Caco-2 (cell line): ENCODE measurements at regions not wholly inside any gene's neighbourhood (a gene's known extent, or its start where the extent isn't known, plus 50 kb on each side); places are given as distances from the start of the nearest gene placed in this dataset.
"Not testable (repeated sequence)": the region's sequence is repeated elsewhere in the genome, so short reads cannot be mapped to it uniquely, and the experiment has no call there.

Experiments used
- BruUV-seq: library from RNA; stranded (reverse); fragments of 400-500 nt; replicated peaks from 2 replicates; lab custom pipeline; 2021; lab: Mats Ljungman, UMichigan
- CTCF ChIA-PET: fragments of 300-600 bp; sonication (Branson Sonifier 250); formaldehyde crosslinking; loops from one replicate; lab custom pipeline; 2022; ENCODE audit warnings: antibody characterized with exemption; lab: Charles Lee
- POLR2A ChIA-PET: fragments of 300-600 bp; sonication (Branson Sonifier 250); formaldehyde crosslinking; loops from one replicate; lab custom pipeline; 2022; ENCODE audit warnings: antibody characterized with exemption; lab: Charles Lee
- DNase-seq, 2 experiments: peaks; one replicate each; pipeline versions ENCODE4 v3.0.0 to v3.0.0-alpha.2; 2020 to 2022
- H3K27me3 ChIP-seq: replicated peaks from 2 replicates; pipeline ENCODE4 v1.6.0; 2011; ENCODE audit warnings: low read length; ENCODE audit not compliant: control insufficient read depth, insufficient read depth
- H3K36me3 ChIP-seq: 2 replicates; pipeline ENCODE4 v1.5.1; 2011; ENCODE audit warnings: low read length; ENCODE audit not compliant: control insufficient read depth, insufficient read depth
- H3K4me1 ChIP-seq: fragments of 250-450 bp; sonication (Bioruptor Pico); 2 replicates; pipeline ENCODE4 v1.5.1; 2020; ENCODE audit warnings: mild to moderate bottlenecking
- H3K4me3 ChIP-seq: 2 replicates; pipeline ENCODE4 v1.5.1; 2011; ENCODE audit warnings: low read depth, mild to moderate bottlenecking, control low read depth, low read length
- H3K9me3 ChIP-seq: fragments of 250-450 bp; sonication (Bioruptor Pico); 2 replicates; pipeline ENCODE4 v1.5.1; 2020; ENCODE audit warnings: mild to moderate bottlenecking, moderate library complexity
- H3K27ac Mint-ChIP-seq: one replicate; pipeline ENCODE4 v1.8.0; 2022; ENCODE audit warnings: mixed read lengths; ENCODE audit not compliant: unreplicated experiment
- H3K27me3 Mint-ChIP-seq: one replicate; pipeline ENCODE4 v1.8.0; 2022; ENCODE audit warnings: mixed read lengths; ENCODE audit not compliant: insufficient read depth, unreplicated experiment
- H3K36me3 Mint-ChIP-seq: one replicate; pipeline ENCODE4 v1.8.0; 2022; ENCODE audit warnings: mild to moderate bottlenecking, mixed read lengths; ENCODE audit not compliant: insufficient read depth, unreplicated experiment
- H3K4me1 Mint-ChIP-seq: one replicate; pipeline ENCODE4 v1.8.0; 2022; ENCODE audit warnings: low read depth, mixed read lengths; ENCODE audit not compliant: unreplicated experiment
- H3K4me3 Mint-ChIP-seq: one replicate; pipeline ENCODE4 v1.8.0; 2022; ENCODE audit warnings: mild to moderate bottlenecking, moderate library complexity, mixed read lengths; ENCODE audit not compliant: unreplicated experiment
- H3K9me3 Mint-ChIP-seq: one replicate; pipeline ENCODE4 v1.8.0; 2022; ENCODE audit warnings: mixed read lengths; ENCODE audit not compliant: unreplicated experiment
- intact Hi-C: fragments of 100-400 bp; cut with micrococcal nuclease; formaldehyde crosslinking; loops from one replicate; pipeline ENCODE4 v1.10.0; 2022; ENCODE audit not compliant: unreplicated experiment
- TF ChIP-seq, protein P1 (sequence below), 2 experiments: fragments of 200-600 bp in 1 of 2; IDR thresholded peaks; 1 replicate in 1 of 2; 2 replicates in 1 of 2; pipeline versions ENCODE4 v1.5.1 to v1.8.0; 2011 to 2022; ENCODE audit warnings: antibody characterized with exemption in 1 of 2, control low read depth in 1 of 2, inconsistent platforms in 1 of 2, low read depth in 1 of 2, low read length in 1 of 2, mild to moderate bottlenecking in 1 of 2, moderate library complexity in 1 of 2; ENCODE audit not compliant: insufficient read depth in 1 of 2, severe bottlenecking in 1 of 2, unreplicated experiment in 1 of 2

DNA sequence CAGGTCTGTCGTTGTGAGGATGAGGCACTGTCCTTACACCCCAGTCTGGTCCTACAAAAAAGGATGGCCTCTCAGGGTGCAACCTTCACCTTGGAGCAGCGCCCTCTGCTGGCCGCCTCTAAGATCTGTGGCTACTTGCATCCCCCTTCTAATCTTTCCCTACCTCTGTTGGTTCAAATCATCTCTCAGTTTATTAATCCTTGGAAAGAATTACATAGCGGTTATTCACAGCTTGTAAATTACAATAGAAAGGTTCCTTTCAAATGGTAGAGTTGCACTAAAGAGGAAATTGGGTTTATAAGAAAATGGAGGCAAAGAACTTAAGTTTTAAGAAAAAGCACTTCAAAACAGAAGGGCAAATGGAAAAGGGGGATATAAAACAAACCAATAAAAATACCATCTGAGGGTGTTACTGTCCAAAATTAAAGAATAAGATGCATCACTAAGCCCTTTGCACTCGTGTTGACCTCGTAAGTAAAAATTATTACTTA, 102.0 kb upstream of the PLEKHM1 start:
- H3K27me3 ChIP-seq, BruUV-seq, H3K36me3 Mint-ChIP-seq, H3K4me3 Mint-ChIP-seq, H3K9me3 ChIP-seq, H3K4me1 ChIP-seq, POLR2A ChIA-PET, H3K4me1 Mint-ChIP-seq, H3K9me3 Mint-ChIP-seq, H3K27me3 Mint-ChIP-seq, H3K4me3 ChIP-seq, H3K27ac Mint-ChIP-seq, intact Hi-C loops, H3K36me3 ChIP-seq, CTCF ChIA-PET: not testable (repeated sequence)
- TF ChIP-seq, protein P1, sequence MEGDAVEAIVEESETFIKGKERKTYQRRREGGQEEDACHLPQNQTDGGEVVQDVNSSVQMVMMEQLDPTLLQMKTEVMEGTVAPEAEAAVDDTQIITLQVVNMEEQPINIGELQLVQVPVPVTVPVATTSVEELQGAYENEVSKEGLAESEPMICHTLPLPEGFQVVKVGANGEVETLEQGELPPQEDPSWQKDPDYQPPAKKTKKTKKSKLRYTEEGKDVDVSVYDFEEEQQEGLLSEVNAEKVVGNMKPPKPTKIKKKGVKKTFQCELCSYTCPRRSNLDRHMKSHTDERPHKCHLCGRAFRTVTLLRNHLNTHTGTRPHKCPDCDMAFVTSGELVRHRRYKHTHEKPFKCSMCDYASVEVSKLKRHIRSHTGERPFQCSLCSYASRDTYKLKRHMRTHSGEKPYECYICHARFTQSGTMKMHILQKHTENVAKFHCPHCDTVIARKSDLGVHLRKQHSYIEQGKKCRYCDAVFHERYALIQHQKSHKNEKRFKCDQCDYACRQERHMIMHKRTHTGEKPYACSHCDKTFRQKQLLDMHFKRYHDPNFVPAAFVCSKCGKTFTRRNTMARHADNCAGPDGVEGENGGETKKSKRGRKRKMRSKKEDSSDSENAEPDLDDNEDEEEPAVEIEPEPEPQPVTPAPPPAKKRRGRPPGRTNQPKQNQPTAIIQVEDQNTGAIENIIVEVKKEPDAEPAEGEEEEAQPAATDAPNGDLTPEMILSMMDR (IDR thresholded peaks at IDR 0.05; ENCODE audit: insufficient read depth in 1 of 2, low read depth in 1 of 2, low read length in 1 of 2, severe bottlenecking in 1 of 2, unreplicated experiment in 1 of 2) = peak; percentile 53 to 69
- DNase-seq = peak; percentile 50 to 63

DNA sequence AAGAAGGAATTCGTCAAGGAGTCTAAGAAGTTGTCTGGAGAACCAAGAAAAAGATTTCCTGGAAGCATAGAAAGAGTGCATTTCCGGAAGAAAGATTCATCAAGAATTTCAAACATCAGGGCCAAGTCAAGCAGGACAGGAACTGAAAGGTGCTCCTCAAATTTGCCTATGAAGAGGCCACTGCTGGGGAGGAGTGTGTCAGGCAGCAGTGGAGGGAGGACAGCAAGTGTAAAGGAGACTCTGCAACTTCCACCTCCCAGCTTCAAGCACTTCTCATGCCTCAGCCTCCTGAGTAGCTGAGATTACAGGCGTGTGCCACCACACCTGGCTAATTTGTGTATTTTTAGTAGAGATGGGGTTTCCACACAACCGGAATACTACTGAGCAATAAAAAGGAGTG, 105.8 kb upstream of the PLEKHM1 start:
- H3K9me3 ChIP-seq, BruUV-seq, H3K27me3 ChIP-seq, CTCF ChIA-PET, H3K9me3 Mint-ChIP-seq, intact Hi-C loops, H3K4me1 Mint-ChIP-seq, H3K36me3 ChIP-seq, POLR2A ChIA-PET, H3K27ac Mint-ChIP-seq, DNase-seq, H3K27me3 Mint-ChIP-seq, H3K4me3 Mint-ChIP-seq, H3K4me3 ChIP-seq, H3K36me3 Mint-ChIP-seq, H3K4me1 ChIP-seq: not testable (repeated sequence)

DNA sequence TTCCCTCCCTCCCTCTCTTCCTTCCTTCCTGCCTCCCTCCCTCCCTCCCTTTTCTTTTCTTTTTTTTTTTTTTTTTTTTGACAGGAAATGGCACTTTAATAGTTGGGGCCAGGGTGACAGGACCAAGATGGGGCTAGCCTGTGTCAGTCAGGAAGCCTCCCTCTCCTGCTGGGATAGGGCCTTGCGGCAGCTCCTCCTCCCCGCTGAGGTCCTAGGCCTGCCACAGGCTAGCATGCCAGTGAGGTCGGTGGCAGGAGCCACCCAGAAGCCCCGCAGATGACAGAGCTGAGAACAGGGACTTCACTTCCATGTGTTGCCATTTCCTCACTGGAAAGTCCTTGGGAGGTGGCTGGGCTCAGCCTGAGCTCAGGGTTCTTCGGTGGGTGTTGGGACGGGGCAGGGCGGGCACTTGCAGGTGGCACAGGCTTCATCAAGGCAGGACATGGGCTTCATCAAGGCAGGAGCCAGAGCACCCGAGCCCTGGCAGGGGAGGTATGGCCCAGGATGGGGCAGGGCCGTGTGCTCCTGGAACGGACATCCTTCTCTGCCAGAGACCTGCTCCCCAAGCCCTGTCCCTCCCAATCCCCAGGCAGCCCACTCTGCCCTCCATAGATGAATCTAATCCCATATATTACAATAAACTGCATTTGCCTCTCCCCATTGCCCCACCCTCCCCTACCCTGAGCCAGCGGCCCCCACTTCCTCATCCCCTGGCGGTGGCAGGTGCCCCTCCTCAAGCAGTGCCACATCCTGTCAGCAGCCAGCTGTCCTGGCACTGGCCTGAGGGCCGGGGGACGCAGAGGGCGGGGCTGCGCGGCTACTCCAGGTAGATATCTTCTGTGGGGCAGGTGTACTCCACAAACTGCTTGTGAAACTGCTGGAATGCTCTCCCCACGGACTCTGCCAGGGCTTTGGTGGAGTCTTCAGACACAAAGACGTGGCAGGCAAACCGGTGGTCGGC, 109.8 kb upstream of the PLEKHM1 start:
- CTCF ChIA-PET, BruUV-seq, H3K9me3 ChIP-seq, H3K27ac Mint-ChIP-seq, H3K4me3 Mint-ChIP-seq, H3K4me1 ChIP-seq, H3K27me3 ChIP-seq, H3K36me3 ChIP-seq, H3K36me3 Mint-ChIP-seq, DNase-seq, POLR2A ChIA-PET, H3K27me3 Mint-ChIP-seq, H3K4me1 Mint-ChIP-seq, H3K9me3 Mint-ChIP-seq, H3K4me3 ChIP-seq, intact Hi-C loops: not testable (repeated sequence)

DNA sequence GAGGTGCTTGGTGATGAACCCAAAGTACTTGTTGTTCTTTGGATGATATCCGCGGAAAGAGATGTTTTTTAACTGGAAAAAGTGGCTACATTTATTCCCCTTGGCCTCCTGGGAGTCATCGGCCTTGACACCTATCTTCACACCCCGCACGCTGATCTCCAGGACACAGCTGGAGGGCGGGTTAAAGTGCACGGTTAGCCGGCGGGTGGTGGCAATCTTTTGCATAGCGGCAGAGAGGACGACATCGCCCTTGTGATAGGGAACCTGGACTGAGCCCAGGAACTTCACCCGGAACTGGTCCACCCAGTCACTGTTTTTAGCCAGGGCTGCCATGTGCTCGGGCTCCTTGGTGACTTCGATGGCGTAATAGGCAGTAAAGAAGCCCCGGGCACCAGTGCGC, 110.5 kb upstream of the PLEKHM1 start:
- CTCF ChIA-PET, H3K36me3 Mint-ChIP-seq, H3K4me3 Mint-ChIP-seq, BruUV-seq, H3K36me3 ChIP-seq, H3K4me1 Mint-ChIP-seq, H3K4me1 ChIP-seq, POLR2A ChIA-PET, H3K9me3 ChIP-seq, DNase-seq, H3K27me3 ChIP-seq, intact Hi-C loops, H3K27me3 Mint-ChIP-seq, H3K9me3 Mint-ChIP-seq, H3K4me3 ChIP-seq, H3K27ac Mint-ChIP-seq: not testable (repeated sequence)

DNA sequence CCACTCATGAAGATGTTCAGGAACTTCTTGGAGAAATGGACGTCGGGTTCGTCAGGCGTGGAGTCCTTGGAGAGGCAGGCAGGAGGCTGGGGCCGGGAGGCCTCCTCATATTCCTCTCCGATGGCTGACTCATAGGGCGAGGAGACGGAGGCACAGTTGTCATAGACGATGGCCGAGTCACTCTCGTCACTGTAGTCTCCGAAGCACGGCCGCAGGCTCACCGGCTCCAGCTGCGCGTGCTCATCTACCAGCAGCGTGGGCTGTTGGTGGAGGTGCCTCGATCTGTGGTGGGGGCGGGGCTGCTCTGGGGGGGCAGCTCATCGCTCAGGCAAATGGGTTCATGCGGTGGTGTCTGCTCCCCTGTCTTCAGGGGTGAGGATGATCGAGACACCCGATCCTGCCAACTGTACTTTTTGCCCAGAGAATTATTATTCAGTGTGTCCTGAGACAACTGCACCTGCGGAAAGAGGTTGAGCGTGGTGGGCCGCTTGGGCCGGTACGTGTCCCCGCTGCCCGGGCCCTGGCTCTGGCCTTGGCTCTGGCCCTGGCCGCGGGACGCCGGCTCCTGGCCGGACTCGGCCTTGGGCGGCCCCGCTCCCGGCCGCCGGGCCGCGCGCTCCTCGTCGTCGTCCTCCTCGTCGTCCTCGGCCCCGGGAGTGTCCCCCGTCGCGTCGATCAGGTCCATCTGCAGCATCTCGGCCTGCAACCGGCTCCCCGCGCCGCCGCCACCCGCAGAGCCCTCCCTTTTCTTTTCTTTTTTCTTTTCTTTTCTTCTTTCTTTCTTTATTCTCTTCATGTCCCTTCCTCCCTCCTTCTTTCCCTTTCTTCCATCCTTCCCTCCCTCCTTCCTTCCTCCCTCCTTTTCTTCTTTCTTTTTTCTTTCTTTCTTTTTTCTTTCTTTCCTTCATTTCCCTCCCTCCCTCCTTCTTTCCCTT, 111.4 kb upstream of the PLEKHM1 start:
- H3K27me3 ChIP-seq, H3K27me3 Mint-ChIP-seq, BruUV-seq, POLR2A ChIA-PET, H3K36me3 ChIP-seq, H3K4me3 Mint-ChIP-seq, H3K4me3 ChIP-seq, H3K9me3 ChIP-seq, CTCF ChIA-PET, H3K27ac Mint-ChIP-seq, H3K4me1 ChIP-seq, H3K4me1 Mint-ChIP-seq, H3K36me3 Mint-ChIP-seq, intact Hi-C loops, DNase-seq, H3K9me3 Mint-ChIP-seq: not testable (repeated sequence)

DNA sequence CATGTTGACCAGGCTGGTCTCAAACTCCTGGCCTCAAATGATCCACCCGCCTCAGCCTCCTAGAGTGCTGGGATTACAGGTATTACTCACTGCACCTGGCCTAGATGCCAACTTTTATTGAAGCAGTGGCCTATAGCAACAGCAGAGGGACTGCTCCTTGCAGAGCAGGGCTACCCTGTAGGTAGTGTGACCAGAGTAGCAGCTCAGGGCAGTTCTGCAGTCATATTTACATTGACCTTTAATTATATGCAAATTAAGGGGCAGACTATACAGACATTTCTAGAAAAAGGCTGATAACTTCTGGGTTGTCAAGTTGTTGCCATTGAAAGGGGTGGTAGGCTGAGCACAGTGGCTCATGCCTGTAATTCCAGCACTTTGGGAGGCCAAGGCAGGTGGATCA, 115.2 kb upstream of the PLEKHM1 start:
- H3K27ac Mint-ChIP-seq, H3K27me3 ChIP-seq, H3K4me3 Mint-ChIP-seq, H3K27me3 Mint-ChIP-seq, H3K9me3 Mint-ChIP-seq, H3K4me3 ChIP-seq, POLR2A ChIA-PET, H3K4me1 Mint-ChIP-seq, H3K36me3 Mint-ChIP-seq, DNase-seq, H3K36me3 ChIP-seq, BruUV-seq, H3K4me1 ChIP-seq, CTCF ChIA-PET, H3K9me3 ChIP-seq, intact Hi-C loops: not testable (repeated sequence)
